ENCODE measurements at regions not wholly inside any gene's neighbourhood (a gene's known extent, or its start where the extent isn't known, plus 50 kb on each side); places are given as distances from the start of the nearest gene placed in this dataset.

- Histone ChIP-seq H3K27me3 (replicated peaks; ENCODE audit: insufficient read depth, low read depth, low read length, poor library complexity) (no peaks in the 10 kb centered on the region), H3K4me3 (ENCODE audit: low read depth, low read length, poor library complexity, severe bottlenecking) (no peak overlapping the region), H3K9me3 (ENCODE audit: low read depth, low read length, poor library complexity, severe bottlenecking) (no peaks in the 10 kb centered on the region), H3K36me3 (ENCODE audit: insufficient read depth, low read length, poor library complexity, severe bottlenecking) (no peaks in the 10 kb centered on the region), H3K4me1 (ENCODE audit: insufficient read depth, low read length, poor library complexity, severe bottlenecking) (peaks cover 3% of the 10 kb centered on the region), H3K27ac (ENCODE audit: low read depth, low read length, poor library complexity, severe bottlenecking) (no peak overlapping the region)
- intact Hi-C loops (cut with micrococcal nuclease; ENCODE audit: unreplicated experiment) = no loop called here
- CTCF ChIA-PET = no interaction called here
- no TSS peak for BruUV-seq (replicated peaks)
- POLR2A ChIA-PET (ENCODE audit: low non-redundant PET) = no interaction called here
- peak; percentile 40 for DNase-seq (ENCODE audit: low spot score)
- TF ChIP-seq CTCF (conservative IDR thresholded peaks at IDR 0.05; ENCODE audit: low read depth, low read length) (no peak), EZH2 (IDR thresholded peaks at IDR 0.05; ENCODE audit: borderline replicate concordance, low read depth, low read length, poor library complexity, severe bottlenecking) (no peak)
Observed at GRCh38 chr9:129394061-129394885, 216.2 kb upstream of the IER5L start.

GRCh38 chr9:129393064-129393463 lies 215.0 kb upstream of the IER5L start:
- DNase-seq (ENCODE audit: low spot score) = no peak
- TF ChIP-seq EZH2 (IDR thresholded peaks at IDR 0.05; ENCODE audit: borderline replicate concordance, low read depth, low read length, poor library complexity, severe bottlenecking) (no peak), CTCF (conservative IDR thresholded peaks at IDR 0.05; ENCODE audit: low read depth, low read length) (no peak)
- H3K27me3 ChIP-seq (replicated peaks; ENCODE audit: insufficient read depth, low read depth, low read length, poor library complexity) = no peaks in the 10 kb centered on the region
- ChIA-PET POLR2A (ENCODE audit: low non-redundant PET) (no interaction called here), CTCF (no interaction called here)
- no peak overlapping the region for H3K27ac ChIP-seq (ENCODE audit: low read depth, low read length, poor library complexity, severe bottlenecking)
- BruUV-seq (replicated peaks) = no TSS peak
- H3K9me3 ChIP-seq (ENCODE audit: low read depth, low read length, poor library complexity, severe bottlenecking) = no peaks in the 10 kb centered on the region
- H3K4me1 ChIP-seq (ENCODE audit: insufficient read depth, low read length, poor library complexity, severe bottlenecking) = no peaks in the 10 kb centered on the region
- intact Hi-C loops (cut with micrococcal nuclease; ENCODE audit: unreplicated experiment) = no loop called here
- H3K4me3 ChIP-seq (ENCODE audit: low read depth, low read length, poor library complexity, severe bottlenecking) = no peak overlapping the region
- no peaks in the 10 kb centered on the region for H3K36me3 ChIP-seq (ENCODE audit: insufficient read depth, low read length, poor library complexity, severe bottlenecking)

- ChIA-PET POLR2A (ENCODE audit: low non-redundant PET) (no interaction called here), CTCF (no interaction called here)
- Histone ChIP-seq H3K9me3 (ENCODE audit: low read depth, low read length, poor library complexity, severe bottlenecking) (no peaks in the 10 kb centered on the region), H3K4me1 (ENCODE audit: insufficient read depth, low read length, poor library complexity, severe bottlenecking) (no peaks in the 10 kb centered on the region), H3K36me3 (ENCODE audit: insufficient read depth, low read length, poor library complexity, severe bottlenecking) (no peaks in the 10 kb centered on the region), H3K27ac (ENCODE audit: low read depth, low read length, poor library complexity, severe bottlenecking) (no peak overlapping the region), H3K4me3 (ENCODE audit: low read depth, low read length, poor library complexity, severe bottlenecking) (no peak overlapping the region), H3K27me3 (replicated peaks; ENCODE audit: insufficient read depth, low read depth, low read length, poor library complexity) (no peaks in the 10 kb centered on the region)
- DNase-seq (ENCODE audit: low spot score) = no peak
- BruUV-seq (replicated peaks) = no TSS peak
- no peak for TF ChIP-seq EZH2 (IDR thresholded peaks at IDR 0.05; ENCODE audit: borderline replicate concordance, low read depth, low read length, poor library complexity, severe bottlenecking)
- no peak for TF ChIP-seq CTCF (conservative IDR thresholded peaks at IDR 0.05; ENCODE audit: low read depth, low read length)
- intact Hi-C loops (cut with micrococcal nuclease; ENCODE audit: unreplicated experiment) = no loop called here
Observed at GRCh38 chr9:129392093-129392541, 214.1 kb upstream of the IER5L start.
